ENCODE measurements at regions not wholly inside any gene's neighbourhood (a gene's known extent, or its start where the extent isn't known, plus 50 kb on each side); places are given as distances from the start of the nearest gene placed in this dataset.

DNA sequence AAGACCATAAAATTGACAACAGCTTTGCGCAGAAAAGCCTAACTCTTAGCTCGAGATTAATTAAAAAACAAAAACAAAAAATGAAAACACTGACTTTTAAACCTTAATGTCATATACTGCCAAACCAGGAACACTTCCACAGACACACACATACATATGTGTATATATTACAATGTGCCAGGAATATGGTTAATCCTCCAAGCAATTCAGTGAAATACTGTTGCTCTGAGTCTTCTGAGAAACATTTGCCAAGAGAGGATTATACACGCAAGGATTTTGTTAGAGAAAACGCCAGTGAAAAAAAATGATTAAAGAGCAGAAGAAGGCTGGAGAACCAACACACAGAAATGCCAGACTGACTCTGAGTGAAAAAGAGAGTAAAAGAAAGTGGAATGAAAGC, 116.7 kb upstream of the CHRM3 start:
- TF ChIP-seq POLR2AphosphoS5 (IDR thresholded peaks at IDR 0.05; ENCODE audit: insufficient read depth in 1 of 2, low read depth in 1 of 2): no peak
- TF ChIP-seq, protein P1, sequence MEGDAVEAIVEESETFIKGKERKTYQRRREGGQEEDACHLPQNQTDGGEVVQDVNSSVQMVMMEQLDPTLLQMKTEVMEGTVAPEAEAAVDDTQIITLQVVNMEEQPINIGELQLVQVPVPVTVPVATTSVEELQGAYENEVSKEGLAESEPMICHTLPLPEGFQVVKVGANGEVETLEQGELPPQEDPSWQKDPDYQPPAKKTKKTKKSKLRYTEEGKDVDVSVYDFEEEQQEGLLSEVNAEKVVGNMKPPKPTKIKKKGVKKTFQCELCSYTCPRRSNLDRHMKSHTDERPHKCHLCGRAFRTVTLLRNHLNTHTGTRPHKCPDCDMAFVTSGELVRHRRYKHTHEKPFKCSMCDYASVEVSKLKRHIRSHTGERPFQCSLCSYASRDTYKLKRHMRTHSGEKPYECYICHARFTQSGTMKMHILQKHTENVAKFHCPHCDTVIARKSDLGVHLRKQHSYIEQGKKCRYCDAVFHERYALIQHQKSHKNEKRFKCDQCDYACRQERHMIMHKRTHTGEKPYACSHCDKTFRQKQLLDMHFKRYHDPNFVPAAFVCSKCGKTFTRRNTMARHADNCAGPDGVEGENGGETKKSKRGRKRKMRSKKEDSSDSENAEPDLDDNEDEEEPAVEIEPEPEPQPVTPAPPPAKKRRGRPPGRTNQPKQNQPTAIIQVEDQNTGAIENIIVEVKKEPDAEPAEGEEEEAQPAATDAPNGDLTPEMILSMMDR (IDR thresholded peaks at IDR 0.05): no peak

All from vagina (tissue), 2 donors.